Ramos (cell line): ENCODE measurements at regions not wholly inside any gene's neighbourhood (a gene's known extent, or its start where the extent isn't known, plus 50 kb on each side); places are given as distances from the start of the nearest gene placed in this dataset.

Experiments used
- in situ Hi-C: fragments of 300-500 bp; cut with MboI; formaldehyde crosslinking; loops from one replicate; pipeline ENCODE4 v1.14.3; 2022; ENCODE audit warnings: low sequenced_read_pairs; ENCODE audit not compliant: unreplicated experiment

DNA sequence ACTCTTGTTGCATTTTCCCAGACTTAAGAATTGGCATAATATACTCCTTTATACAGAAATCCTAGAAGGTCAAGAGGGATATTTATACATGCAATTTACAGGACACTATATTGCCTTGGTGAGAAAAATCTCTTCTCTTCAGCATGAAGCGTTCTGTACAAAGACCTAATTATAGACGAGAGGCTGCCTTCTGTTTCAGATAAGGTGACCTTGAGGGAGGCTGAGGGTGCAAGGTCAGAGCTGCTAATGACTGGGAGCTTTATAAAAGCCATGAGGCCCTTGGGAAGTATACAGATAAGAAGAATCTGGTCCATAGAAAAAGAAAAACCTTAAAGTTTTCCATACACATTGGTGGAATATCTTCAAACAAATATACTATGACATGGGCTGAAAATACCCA lies 156.3 kb upstream of the SOX9 start:
- in situ Hi-C loops, result no loop called here

GRCh38 chr17:71966055-71966454 lies 154.8 kb upstream of the SOX9 start:
- in situ Hi-C loops, result no loop called here

- in situ Hi-C loops, result no loop called here
Observed at GRCh38 chr17:71966459-71967313, 154.1 kb upstream of the SOX9 start.

- in situ Hi-C loops, result no loop called here
Observed at GRCh38 chr17:71969500-71969899, 151.3 kb upstream of the SOX9 start.

GRCh38 chr17:71970312-71970711 lies 150.5 kb upstream of the SOX9 start:
- in situ Hi-C loops, result no loop called here

GRCh38 chr17:71974051-71974450 lies 146.8 kb upstream of the SOX9 start:
- in situ Hi-C loops, result no loop called here

- in situ Hi-C loops, result no loop called here
Observed at GRCh38 chr17:71975331-71975801, 145.5 kb upstream of the SOX9 start.

DNA sequence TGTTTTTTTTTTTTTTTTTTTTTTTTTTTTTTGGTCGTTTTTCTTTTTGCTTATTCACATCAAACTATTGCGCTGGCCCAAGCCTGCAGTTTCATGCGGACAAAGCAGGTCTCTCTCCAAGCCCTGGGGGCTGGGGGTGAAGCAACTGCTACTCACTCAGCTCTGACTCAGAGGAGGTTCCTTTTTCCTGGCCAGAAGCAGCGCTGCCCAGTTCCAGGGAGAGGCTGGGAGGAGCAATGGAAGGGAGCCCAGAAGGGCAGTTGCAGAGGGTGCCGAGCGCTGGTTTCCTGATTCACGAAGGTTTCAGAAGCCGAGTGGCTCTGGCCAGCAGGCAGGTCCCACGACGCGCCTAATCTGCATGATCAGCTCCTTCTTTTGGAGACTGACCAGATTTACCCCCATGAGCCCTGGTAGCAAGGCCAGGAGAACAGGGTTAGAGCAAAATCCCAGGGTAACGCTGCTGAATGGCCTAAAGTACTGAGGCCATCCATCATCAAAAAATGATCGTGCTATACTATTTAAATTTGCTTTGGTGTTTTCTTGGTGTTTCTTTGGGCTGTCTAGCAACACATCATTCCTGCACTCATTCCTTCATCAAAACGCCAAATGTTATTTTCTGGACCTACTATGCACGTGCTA lies 144.7 kb upstream of the SOX9 start:
- in situ Hi-C loops, result no loop called here

DNA sequence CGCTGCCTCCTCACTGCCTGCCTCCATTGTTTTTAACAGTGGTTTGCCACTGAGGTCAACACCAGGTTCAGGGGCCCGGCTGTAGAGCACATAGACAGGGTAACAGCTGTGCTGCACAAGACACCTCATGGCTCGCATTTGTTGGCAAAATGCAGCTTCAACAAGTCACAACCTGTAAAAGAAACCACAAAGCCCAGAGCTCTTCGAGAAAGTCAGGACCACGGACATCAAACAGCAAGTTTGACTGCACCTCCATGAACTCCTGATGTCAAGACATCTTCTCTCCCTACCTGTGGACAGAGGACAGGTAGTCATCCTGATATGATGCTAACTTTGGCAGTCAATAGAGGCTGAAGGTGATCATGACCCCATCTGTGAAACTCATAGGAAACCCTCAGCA lies 142.4 kb upstream of the SOX9 start:
- in situ Hi-C loops, result no loop called here

DNA sequence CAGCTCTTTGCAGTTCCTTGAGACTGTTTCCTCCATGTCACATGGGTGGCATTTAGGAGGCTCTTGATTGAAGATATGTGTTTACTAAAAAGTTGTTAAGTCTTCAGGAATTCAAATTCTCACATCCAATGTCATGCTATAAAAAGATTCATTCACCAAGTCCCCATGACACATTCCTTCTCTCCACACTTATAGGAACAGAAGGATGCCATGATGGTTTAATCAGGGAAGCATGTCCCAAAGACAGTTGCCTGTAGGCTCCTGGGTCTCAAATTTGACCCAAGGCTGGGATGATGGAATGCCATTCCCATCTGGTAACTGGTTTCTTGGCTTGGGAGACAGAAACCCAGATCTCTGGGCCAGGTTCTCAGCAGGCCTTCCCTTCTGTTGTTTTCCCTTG lies 140.6 kb upstream of the SOX9 start:
- in situ Hi-C loops, result no loop called here

DNA sequence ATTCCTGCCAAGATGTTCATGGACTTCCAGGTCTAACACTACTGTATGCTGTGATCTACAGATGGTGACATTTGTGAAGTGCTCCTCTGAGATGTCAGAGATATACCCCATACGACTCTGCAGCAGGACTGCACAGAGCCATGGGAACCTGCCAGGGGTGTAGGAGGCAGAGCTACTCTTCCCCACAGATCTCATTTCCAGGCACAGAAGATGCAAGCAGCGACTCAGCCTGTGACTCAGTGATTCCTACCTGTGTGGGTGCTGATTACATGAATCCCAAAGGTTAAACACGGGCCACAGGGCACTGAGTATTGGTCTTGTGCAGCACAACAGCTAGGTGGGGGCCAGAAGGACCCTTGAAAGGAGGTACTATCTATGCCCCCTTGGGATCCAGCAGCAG lies 137.0 kb upstream of the SOX9 start:
- in situ Hi-C loops, result no loop called here

DNA sequence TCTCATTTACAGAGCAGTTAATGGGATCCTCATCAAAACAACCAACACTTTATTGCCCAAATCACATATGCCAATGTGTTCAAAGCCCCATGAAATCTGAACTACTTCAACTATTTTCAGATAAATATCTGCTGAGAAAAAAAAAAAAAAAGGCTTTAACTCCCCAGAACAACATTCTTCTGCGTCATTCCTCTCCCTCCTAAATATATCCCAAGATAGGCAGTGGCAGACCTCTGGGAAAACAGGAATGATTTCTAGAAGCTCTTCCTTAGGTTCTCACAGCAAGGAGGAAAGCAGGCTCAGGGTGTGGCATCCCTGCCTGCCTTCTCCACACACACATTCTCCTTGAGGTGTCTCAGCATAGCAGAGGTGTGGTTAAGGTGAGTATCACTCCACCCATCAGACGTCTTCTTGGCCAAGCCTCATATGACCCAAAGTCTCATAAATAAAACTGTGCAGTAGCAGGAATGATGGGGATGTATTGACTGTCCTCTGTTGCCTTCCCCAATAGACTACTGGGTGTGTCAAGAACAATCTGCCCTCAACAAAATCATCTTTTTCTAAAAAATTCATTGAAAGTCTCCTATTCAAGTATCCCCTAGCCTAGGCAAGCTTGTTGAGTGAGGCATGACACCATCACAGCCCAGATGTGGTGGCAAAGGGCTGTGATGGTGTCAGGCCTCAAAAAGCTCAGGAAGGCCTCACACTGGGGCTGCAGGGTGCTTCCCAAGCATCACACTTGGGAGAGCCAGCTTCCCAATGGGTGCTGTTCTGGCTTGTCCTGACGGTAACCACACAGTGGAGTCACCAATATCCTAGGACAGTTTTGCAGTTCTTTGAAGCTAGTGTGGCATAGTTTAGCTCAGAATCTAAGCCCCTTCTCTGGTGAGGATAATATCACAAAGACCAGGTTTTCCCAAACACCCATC lies 135.4 kb upstream of the SOX9 start:
- in situ Hi-C loops, result no loop called here

- in situ Hi-C loops, result no loop called here
Observed at GRCh38 chr17:71986886-71987285, 133.9 kb upstream of the SOX9 start.

DNA sequence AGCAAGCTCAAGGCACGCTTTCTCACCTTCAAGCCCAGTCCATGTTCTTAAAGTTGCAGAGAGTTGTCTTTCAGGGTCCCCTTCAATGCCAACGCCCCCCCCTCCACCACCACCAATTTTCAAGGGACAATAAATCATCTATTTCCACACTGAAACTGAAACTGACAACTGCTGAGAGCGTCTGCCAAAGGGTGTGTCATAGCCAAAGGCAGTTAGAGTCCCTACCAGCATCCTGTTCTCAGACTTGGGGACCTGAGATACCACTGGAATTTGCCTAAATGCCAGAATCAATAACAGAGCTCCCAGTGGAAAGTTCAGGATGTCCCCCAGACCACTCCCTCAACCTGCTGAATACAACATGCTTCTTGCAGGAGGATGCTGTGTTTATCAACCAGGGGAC lies 133.2 kb upstream of the SOX9 start:
- in situ Hi-C loops, result no loop called here

- in situ Hi-C loops, result no loop called here
Observed at GRCh38 chr17:71989117-71989516, 131.7 kb upstream of the SOX9 start.

DNA sequence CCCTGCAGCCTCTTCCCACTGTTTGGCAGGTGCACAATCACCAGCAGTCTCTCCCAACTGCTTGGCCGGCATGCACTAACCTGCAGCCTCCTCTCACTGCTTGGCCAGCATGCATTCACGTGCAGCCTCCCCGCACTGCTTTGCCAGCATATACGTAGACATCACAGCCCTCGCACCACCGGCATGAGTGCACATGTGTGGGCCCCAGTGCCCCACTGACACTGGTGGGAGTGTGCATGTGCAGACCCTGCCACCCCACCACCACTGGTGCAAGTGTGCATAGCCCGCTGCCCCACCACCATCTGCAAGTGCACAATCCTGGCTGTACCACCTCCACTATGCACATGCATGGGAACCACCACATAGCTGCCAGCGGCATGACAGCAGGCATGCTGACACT lies 127.5 kb upstream of the SOX9 start:
- in situ Hi-C loops, result no loop called here

DNA sequence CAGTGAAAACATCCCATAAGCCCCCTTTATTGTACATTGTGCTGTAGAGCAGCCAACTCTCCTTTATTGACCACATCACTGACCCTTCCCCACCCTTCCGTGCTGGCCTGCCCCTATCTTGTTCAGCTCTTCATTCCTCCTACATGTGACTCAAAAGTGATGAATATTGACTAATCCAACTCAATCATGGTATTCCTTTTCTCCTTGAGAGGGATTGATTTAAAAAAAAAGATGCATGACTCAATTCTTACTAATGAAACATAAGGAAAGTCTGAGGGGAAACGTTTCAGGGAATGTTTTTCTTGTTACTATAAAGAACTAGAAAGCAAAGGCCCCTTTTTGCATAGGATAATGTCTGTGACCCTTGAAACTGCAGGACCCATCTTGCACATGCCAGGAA lies 125.2 kb upstream of the SOX9 start:
- in situ Hi-C loops, result no loop called here

DNA sequence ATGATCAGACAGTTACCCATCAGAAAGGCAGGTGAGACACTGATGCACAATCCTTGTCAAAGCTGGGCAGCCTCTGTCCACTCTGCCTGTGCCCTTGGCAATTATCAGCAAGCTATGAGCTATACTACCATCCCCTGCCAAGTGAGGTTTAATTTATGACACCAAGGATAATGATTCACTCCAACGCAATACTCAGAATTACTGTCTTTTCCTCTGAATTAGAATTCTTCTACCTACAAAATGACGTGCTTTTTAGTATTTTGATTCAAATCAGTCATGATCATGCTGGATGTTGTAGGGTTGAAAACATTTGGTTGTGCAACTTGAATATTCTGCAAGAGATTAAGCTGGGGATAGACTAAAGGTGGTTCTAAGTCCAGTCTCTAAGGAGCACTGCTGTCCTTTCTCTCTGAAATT lies 116.8 kb upstream of the SOX9 start:
- in situ Hi-C loops, result loop anchor here (10.0 kb wide), 1 partner anchor 59 kb away; no protein-coding TSS in a partner anchor

DNA sequence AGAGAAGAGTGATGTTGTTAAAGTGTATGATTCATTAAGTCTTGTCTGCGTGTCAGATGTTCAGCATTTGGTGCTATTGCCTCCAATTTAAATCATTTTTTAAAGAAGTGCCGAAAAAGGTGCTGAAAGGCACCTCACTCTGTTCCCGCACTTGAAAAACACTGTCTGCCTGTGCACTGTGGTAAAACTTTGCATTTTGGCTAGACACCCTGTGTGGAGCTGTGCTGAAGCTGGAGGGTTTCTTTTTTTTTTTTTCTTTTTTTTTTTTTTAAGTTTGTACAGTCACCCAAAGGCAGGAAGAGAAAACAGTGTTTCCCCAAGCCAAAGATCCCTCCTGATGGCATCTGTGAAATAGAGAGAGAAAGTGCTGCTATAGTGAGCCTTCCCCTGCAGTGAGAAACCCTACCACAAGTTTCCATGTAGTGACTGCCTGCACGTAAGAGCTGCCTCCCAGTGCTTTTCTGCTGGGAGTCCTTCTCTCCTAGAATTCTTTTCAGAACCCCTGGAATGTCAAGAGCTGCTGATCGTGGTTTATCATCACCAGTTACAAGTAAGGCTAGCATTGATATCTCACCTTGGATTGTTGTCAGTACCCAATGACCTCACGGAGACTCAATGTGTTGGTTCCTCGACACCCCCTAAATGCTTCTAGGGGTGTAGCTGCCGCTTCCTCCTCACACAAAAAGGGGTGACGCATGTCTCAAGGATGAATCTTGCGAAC lies 116.0 kb upstream of the SOX9 start:
- in situ Hi-C loops, result loop anchor here (10.0 kb wide), 1 partner anchor 60 kb away; no protein-coding TSS in a partner anchor
